ENCODE measurements at regions not wholly inside any gene's neighbourhood (a gene's known extent, or its start where the extent isn't known, plus 50 kb on each side); places are given as distances from the start of the nearest gene placed in this dataset.

DNA sequence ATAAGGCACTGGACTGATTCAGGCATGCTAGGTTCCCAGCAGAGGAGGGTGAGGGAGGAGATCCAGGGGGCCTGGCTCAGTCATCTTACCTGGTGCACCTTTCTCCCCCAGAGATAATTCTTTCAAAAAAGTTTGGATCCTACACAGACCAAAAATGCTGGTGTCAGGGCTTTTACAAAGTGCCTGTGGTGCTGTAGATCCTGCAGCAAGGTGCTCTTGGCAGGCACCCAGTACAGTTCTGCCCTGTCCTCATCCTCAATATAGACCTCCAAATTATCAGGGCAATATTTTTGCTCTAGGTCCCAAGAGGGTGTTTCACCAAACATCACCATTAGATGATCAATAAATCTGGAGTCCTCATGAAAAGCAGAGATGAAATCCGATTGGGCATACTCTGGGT is 78.5 kb upstream of the IGFBP3 start:
- CTCF ChIA-PET: no interaction called here
- Histone ChIP-seq H3K9me3 (ENCODE audit: control insufficient read depth, insufficient read depth, low read length) (peaks cover 10% of the 10 kb centered on the region), H3K4me3 (ENCODE audit: low read depth, low read length) (no peak overlapping the region), H3K27me3 (ENCODE audit: control insufficient read depth, insufficient read depth, low read length) (no peaks in the 10 kb centered on the region), H3K27ac (ENCODE audit: low read depth, low read length) (no peak overlapping the region)
- POLR2A ChIA-PET: interaction anchor here (1.6 kb wide), 1 partner anchor 22 kb away, joined by 10 read pairs; no protein-coding TSS in a partner anchor
- TF ChIP-seq CTCF (IDR thresholded peaks at IDR 0.05; ENCODE audit: low read depth, low read length): no peak
- no peak for DNase-seq (ENCODE audit: low read depth, low spot score)

- Histone ChIP-seq H3K27ac (ENCODE audit: low read depth, low read length) (no peak overlapping the region), H3K27me3 (ENCODE audit: control insufficient read depth, insufficient read depth, low read length) (no peaks in the 10 kb centered on the region), H3K9me3 (ENCODE audit: control insufficient read depth, insufficient read depth, low read length) (peaks cover 10% of the 10 kb centered on the region), H3K4me3 (ENCODE audit: low read depth, low read length) (no peak overlapping the region)
- ChIA-PET POLR2A (interaction anchor here (1.6 kb wide), 1 partner anchor 20 kb away, joined by 10 read pairs; no protein-coding TSS in a partner anchor), CTCF (interaction anchor here (1.2 kb wide), 1 partner anchor 76 kb away, joined by 3 read pairs; no protein-coding TSS in a partner anchor)
- TF ChIP-seq CTCF (IDR thresholded peaks at IDR 0.05; ENCODE audit: low read depth, low read length): no peak
- DNase-seq (ENCODE audit: low read depth, low spot score): no peak
These were observed 77.4 kb upstream of the IGFBP3 start for GRCh38 chr7:45998506-45998905.

GRCh38 chr7:45993621-45994020 is 72.5 kb upstream of the IGFBP3 start:
- CTCF ChIA-PET: no interaction called here
- DNase-seq (ENCODE audit: low read depth, low spot score): no peak
- POLR2A ChIA-PET: no interaction called here
- Histone ChIP-seq H3K27ac (ENCODE audit: low read depth, low read length) (no peak overlapping the region), H3K4me3 (ENCODE audit: low read depth, low read length) (no peak overlapping the region), H3K27me3 (ENCODE audit: control insufficient read depth, insufficient read depth, low read length) (no peaks in the 10 kb centered on the region), H3K9me3 (ENCODE audit: control insufficient read depth, insufficient read depth, low read length) (peaks cover 7% of the 10 kb centered on the region)
- TF ChIP-seq CTCF (IDR thresholded peaks at IDR 0.05; ENCODE audit: low read depth, low read length): no peak

- peaks cover 7% of the 10 kb centered on the region for H3K9me3 ChIP-seq (ENCODE audit: control insufficient read depth, insufficient read depth, low read length)
- no peak for TF ChIP-seq CTCF (IDR thresholded peaks at IDR 0.05; ENCODE audit: low read depth, low read length)
- DNase-seq (ENCODE audit: low read depth, low spot score): no peak
- H3K27ac ChIP-seq (ENCODE audit: low read depth, low read length): no peak overlapping the region
- CTCF ChIA-PET: no interaction called here
- POLR2A ChIA-PET: no interaction called here
- H3K27me3 ChIP-seq (ENCODE audit: control insufficient read depth, insufficient read depth, low read length): no peaks in the 10 kb centered on the region
- H3K4me3 ChIP-seq (ENCODE audit: low read depth, low read length): no peak overlapping the region
These were observed 71.8 kb upstream of the IGFBP3 start for GRCh38 chr7:45992826-45993225.

DNA sequence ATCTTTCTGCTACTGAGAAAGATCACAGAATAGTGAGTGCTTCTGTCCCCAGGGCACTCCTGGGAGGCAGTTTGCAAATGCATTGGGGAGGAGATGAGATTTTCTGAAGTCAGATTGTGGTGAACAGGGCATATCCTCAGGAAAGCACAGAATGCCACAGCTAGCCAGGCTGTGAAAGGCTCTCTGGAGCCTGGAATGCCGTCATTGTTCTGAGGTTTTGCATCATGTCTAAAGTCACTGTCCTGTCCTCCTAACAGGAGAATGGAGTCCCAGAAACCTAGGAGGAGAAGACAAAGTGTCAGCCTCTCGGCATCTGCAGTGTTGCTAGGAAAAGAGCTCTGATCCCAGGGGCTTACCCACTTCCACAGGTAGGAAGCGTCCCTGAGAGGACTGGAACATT is 69.2 kb upstream of the IGFBP3 start:
- CTCF ChIA-PET: no interaction called here
- POLR2A ChIA-PET: no interaction called here
- no peak overlapping the region for H3K27ac ChIP-seq (ENCODE audit: low read depth, low read length)
- no peaks in the 10 kb centered on the region for H3K27me3 ChIP-seq (ENCODE audit: control insufficient read depth, insufficient read depth, low read length)
- no peak for TF ChIP-seq CTCF (IDR thresholded peaks at IDR 0.05; ENCODE audit: low read depth, low read length)
- no peaks in the 10 kb centered on the region; the same call in 1 of the 2 replicates for H3K9me3 ChIP-seq (ENCODE audit: control insufficient read depth, insufficient read depth, low read length)
- no peak overlapping the region for H3K4me3 ChIP-seq (ENCODE audit: low read depth, low read length)
- no peak for DNase-seq (ENCODE audit: low read depth, low spot score)
